ENCODE measurements at regions not wholly inside any gene's neighbourhood (a gene's known extent, or its start where the extent isn't known, plus 50 kb on each side); places are given as distances from the start of the nearest gene placed in this dataset.

DNA sequence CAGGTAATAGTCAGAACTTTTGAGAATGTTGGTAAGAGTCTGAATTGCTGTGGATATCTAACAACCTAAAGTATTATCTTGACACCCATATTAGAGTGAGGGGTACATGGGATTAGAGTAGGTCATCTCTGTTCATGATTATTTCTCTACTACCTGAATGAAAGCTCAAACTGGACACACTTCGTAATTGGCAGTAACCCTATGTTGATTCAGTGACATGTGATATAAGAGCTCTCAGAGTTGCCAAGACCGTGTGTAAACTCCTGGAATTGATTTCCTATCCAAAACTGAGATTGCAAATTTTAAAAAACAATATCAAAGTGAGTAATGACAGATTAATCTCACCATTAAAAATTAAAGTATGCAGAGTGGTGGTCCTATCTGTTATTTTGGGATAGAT, 214.8 kb upstream of the ARHGEF26 start:
- no peak overlapping the region for H2AFZ ChIP-seq (ENCODE audit: low read length)
- WGBS, 2 donors (ENCODE audit: extremely low coverage in 2 of 2, insufficient read length in 2 of 2, insufficient replicate concordance in 1 of 2) = no CpG with 5 or more reads among the region's 2 CpGs
- no peak overlapping the region for H3K18ac ChIP-seq (ENCODE audit: low read length)
- H3K4ac ChIP-seq (ENCODE audit: low read length) = no peak overlapping the region
- no peak overlapping the region for H3K27ac ChIP-seq (replicated peaks; ENCODE audit: low read length)
- no peak overlapping the region for H4K8ac ChIP-seq (ENCODE audit: low read depth, low read length)
- no peak overlapping the region for H3K14ac ChIP-seq (ENCODE audit: low read length)
- DNase-seq (ENCODE audit: low spot score) = no peak
- no peak overlapping the region for H3K9ac ChIP-seq (ENCODE audit: low read depth, low read length, poor library complexity)
- no peak overlapping the region for H2BK5ac ChIP-seq (ENCODE audit: low read length)
- H2AK5ac ChIP-seq (ENCODE audit: low read depth, low read length) = no peak overlapping the region
- no peak overlapping the region for H2BK120ac ChIP-seq (ENCODE audit: low read depth, low read length)
- no peaks in the 10 kb centered on the region for H3K79me1 ChIP-seq (ENCODE audit: low read depth, low read length)
- H3K36me3 ChIP-seq (replicated peaks in 1 of 2; ENCODE audit: control insufficient read depth in 2 of 2, insufficient read depth in 2 of 2, low read length in 2 of 2) = no peaks in the 10 kb centered on the region
- no peak overlapping the region for H3K23ac ChIP-seq (ENCODE audit: low read depth, low read length, poor library complexity)
- no peak overlapping the region for H3K4me3 ChIP-seq (ENCODE audit: low read length in 2 of 2)
- H3K9me3 ChIP-seq (replicated peaks in 1 of 2; ENCODE audit: control insufficient read depth in 2 of 2, insufficient read depth in 1 of 2, low read depth in 1 of 2, low read length in 2 of 2) = no peaks in the 10 kb centered on the region
- H2BK12ac ChIP-seq (ENCODE audit: low read length) = no peak overlapping the region
- H2BK15ac ChIP-seq (ENCODE audit: low read length) = no peak overlapping the region
- H3K4me1 ChIP-seq (ENCODE audit: control insufficient read depth in 2 of 2, insufficient read depth in 1 of 2, low read depth in 1 of 2, low read length in 2 of 2) = no peaks in the 10 kb centered on the region
- H3K27me3 ChIP-seq (ENCODE audit: control insufficient read depth in 3 of 3, insufficient read depth in 3 of 3, low read depth in 1 of 3, low read length in 3 of 3) = no peaks in the 10 kb centered on the region
- no peak overlapping the region for H3K4me2 ChIP-seq (ENCODE audit: insufficient read depth, low read length, poor library complexity, severe bottlenecking)
- no peak overlapping the region for H4K91ac ChIP-seq (ENCODE audit: low read depth, low read length, poor library complexity)

DNA sequence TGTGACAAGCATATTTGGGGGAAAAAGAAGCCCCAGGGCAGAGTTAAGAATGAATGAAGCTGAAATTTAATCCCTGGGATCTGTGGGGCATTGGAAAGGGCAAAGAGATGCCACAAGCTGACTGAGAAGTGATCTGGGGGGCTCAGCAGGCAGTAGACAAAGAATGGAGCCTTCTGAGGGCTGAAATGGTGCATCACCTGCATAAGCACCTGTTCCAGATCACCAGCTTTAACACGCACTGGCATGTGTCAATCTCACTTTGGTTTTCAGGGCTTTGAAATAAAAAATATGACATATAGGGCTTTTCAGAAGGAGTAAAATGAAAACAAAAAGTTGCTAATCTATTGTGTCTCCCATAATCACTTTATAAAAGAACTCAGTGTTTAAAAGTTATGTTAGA, 210.8 kb upstream of the ARHGEF26 start:
- H3K79me1 ChIP-seq (ENCODE audit: low read depth, low read length) = no peaks in the 10 kb centered on the region
- H2BK5ac ChIP-seq (ENCODE audit: low read length) = no peak overlapping the region
- H3K9ac ChIP-seq (ENCODE audit: low read depth, low read length, poor library complexity) = no peak overlapping the region
- DNase-seq (ENCODE audit: low spot score) = no peak
- whole genome bisulfite sequencing, 2 donors (ENCODE audit: extremely low coverage in 2 of 2, insufficient read length in 2 of 2, insufficient replicate concordance in 1 of 2) = no CpG with 5 or more reads among the region's 1 CpG
- no peak overlapping the region for H2BK120ac ChIP-seq (ENCODE audit: low read depth, low read length)
- no peak overlapping the region for H3K4ac ChIP-seq (ENCODE audit: low read length)
- H3K36me3 ChIP-seq (replicated peaks in 1 of 2; ENCODE audit: control insufficient read depth in 2 of 2, insufficient read depth in 2 of 2, low read length in 2 of 2) = no peaks in the 10 kb centered on the region
- no peak overlapping the region for H2BK15ac ChIP-seq (ENCODE audit: low read length)
- H3K23ac ChIP-seq (ENCODE audit: low read depth, low read length, poor library complexity) = no peak overlapping the region
- H2BK12ac ChIP-seq (ENCODE audit: low read length) = no peak overlapping the region
- H3K14ac ChIP-seq (ENCODE audit: low read length) = no peak overlapping the region
- no peaks in the 10 kb centered on the region for H3K27me3 ChIP-seq (ENCODE audit: control insufficient read depth in 3 of 3, insufficient read depth in 3 of 3, low read depth in 1 of 3, low read length in 3 of 3)
- H2AFZ ChIP-seq (ENCODE audit: low read length) = no peak overlapping the region
- no peaks in the 10 kb centered on the region for H3K4me1 ChIP-seq (ENCODE audit: control insufficient read depth in 2 of 2, insufficient read depth in 1 of 2, low read depth in 1 of 2, low read length in 2 of 2)
- no peak overlapping the region for H3K27ac ChIP-seq (replicated peaks; ENCODE audit: low read length)
- no peak overlapping the region for H2AK5ac ChIP-seq (ENCODE audit: low read depth, low read length)
- no peak overlapping the region for H4K8ac ChIP-seq (ENCODE audit: low read depth, low read length)
- no peak overlapping the region for H3K18ac ChIP-seq (ENCODE audit: low read length)
- H3K4me3 ChIP-seq (ENCODE audit: low read length in 2 of 2) = no peak overlapping the region
- no peaks in the 10 kb centered on the region for H3K9me3 ChIP-seq (replicated peaks in 1 of 2; ENCODE audit: control insufficient read depth in 2 of 2, insufficient read depth in 1 of 2, low read depth in 1 of 2, low read length in 2 of 2)
- no peak overlapping the region for H3K4me2 ChIP-seq (ENCODE audit: insufficient read depth, low read length, poor library complexity, severe bottlenecking)
- no peak overlapping the region for H4K91ac ChIP-seq (ENCODE audit: low read depth, low read length, poor library complexity)

DNA sequence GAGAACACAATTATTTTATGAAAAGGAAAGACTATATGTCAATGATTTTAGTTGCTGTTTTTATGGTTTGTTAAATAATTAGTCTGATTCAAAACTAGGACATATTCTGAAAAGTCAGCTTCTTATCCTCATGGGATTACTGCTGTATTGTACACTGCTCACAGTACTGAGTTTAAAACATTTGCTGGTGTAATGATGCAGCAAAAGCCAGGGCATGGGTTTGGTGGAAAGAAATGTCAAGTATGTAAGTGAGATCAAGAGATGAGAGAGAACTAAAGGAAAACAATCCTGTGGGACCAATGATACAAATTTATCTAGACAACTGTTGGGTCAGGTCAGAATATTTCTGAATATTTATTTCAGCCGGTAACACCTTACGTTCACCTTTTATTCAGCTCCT, 210.1 kb upstream of the ARHGEF26 start:
- H3K27ac ChIP-seq (replicated peaks; ENCODE audit: low read length) = no peak overlapping the region
- no peak overlapping the region for H3K4me3 ChIP-seq (ENCODE audit: low read length in 2 of 2)
- H4K8ac ChIP-seq (ENCODE audit: low read depth, low read length) = no peak overlapping the region
- H4K91ac ChIP-seq (ENCODE audit: low read depth, low read length, poor library complexity) = no peak overlapping the region
- no peaks in the 10 kb centered on the region for H3K27me3 ChIP-seq (ENCODE audit: control insufficient read depth in 3 of 3, insufficient read depth in 3 of 3, low read depth in 1 of 3, low read length in 3 of 3)
- H3K18ac ChIP-seq (ENCODE audit: low read length) = no peak overlapping the region
- no peak overlapping the region for H3K9ac ChIP-seq (ENCODE audit: low read depth, low read length, poor library complexity)
- H3K36me3 ChIP-seq (replicated peaks in 1 of 2; ENCODE audit: control insufficient read depth in 2 of 2, insufficient read depth in 2 of 2, low read length in 2 of 2) = no peaks in the 10 kb centered on the region
- no peaks in the 10 kb centered on the region for H3K79me1 ChIP-seq (ENCODE audit: low read depth, low read length)
- H3K4me1 ChIP-seq (ENCODE audit: control insufficient read depth in 2 of 2, insufficient read depth in 1 of 2, low read depth in 1 of 2, low read length in 2 of 2) = no peaks in the 10 kb centered on the region
- H2BK12ac ChIP-seq (ENCODE audit: low read length) = no peak overlapping the region
- H3K23ac ChIP-seq (ENCODE audit: low read depth, low read length, poor library complexity) = no peak overlapping the region
- H2BK15ac ChIP-seq (ENCODE audit: low read length) = no peak overlapping the region
- H2AK5ac ChIP-seq (ENCODE audit: low read depth, low read length) = no peak overlapping the region
- no peaks in the 10 kb centered on the region for H3K9me3 ChIP-seq (replicated peaks in 1 of 2; ENCODE audit: control insufficient read depth in 2 of 2, insufficient read depth in 1 of 2, low read depth in 1 of 2, low read length in 2 of 2)
- no peak overlapping the region for H2BK5ac ChIP-seq (ENCODE audit: low read length)
- WGBS, 2 donors (ENCODE audit: extremely low coverage in 2 of 2, insufficient read length in 2 of 2, insufficient replicate concordance in 1 of 2) = no CpG with 5 or more reads among the region's 2 CpGs
- H3K14ac ChIP-seq (ENCODE audit: low read length) = no peak overlapping the region
- H2BK120ac ChIP-seq (ENCODE audit: low read depth, low read length) = no peak overlapping the region
- no peak overlapping the region for H2AFZ ChIP-seq (ENCODE audit: low read length)
- no peak overlapping the region for H3K4me2 ChIP-seq (ENCODE audit: insufficient read depth, low read length, poor library complexity, severe bottlenecking)
- DNase-seq (ENCODE audit: low spot score) = no peak
- H3K4ac ChIP-seq (ENCODE audit: low read length) = no peak overlapping the region

DNA sequence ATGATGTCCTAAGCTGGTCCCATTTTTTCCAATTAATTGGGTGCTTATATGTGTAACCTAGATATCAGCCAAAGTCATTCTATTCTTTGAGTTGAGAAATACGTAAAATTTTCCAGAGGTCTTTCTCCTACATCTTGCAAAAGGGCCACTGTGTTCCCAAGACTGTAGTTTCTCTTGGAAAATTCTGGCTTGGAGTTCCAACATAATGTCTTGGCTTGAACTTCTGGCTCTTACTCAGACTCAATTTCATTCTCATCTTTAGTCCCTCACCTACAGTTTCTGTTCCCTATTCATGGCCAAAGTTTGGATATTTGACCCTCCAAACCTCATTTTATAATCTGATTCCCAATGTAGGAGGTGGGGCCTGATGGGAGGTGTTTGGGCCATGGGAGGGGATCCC, 201.4 kb upstream of the ARHGEF26 start:
- Histone ChIP-seq H2AFZ (ENCODE audit: low read length) (no peak overlapping the region), H2BK15ac (ENCODE audit: low read length) (no peak overlapping the region), H3K14ac (ENCODE audit: low read length) (no peak overlapping the region), H3K4me2 (ENCODE audit: insufficient read depth, low read length, poor library complexity, severe bottlenecking) (no peak overlapping the region), H2BK120ac (ENCODE audit: low read depth, low read length) (no peak overlapping the region), H3K27ac (replicated peaks; ENCODE audit: low read length) (no peak overlapping the region), H3K23ac (ENCODE audit: low read depth, low read length, poor library complexity) (no peak overlapping the region), H3K9ac (ENCODE audit: low read depth, low read length, poor library complexity) (no peak overlapping the region), H2AK5ac (ENCODE audit: low read depth, low read length) (no peak overlapping the region), H3K4ac (ENCODE audit: low read length) (no peak overlapping the region), H3K27me3 (ENCODE audit: control insufficient read depth in 3 of 3, insufficient read depth in 3 of 3, low read depth in 1 of 3, low read length in 3 of 3) (no peaks in the 10 kb centered on the region), H4K91ac (ENCODE audit: low read depth, low read length, poor library complexity) (no peak overlapping the region), H4K8ac (ENCODE audit: low read depth, low read length) (no peak overlapping the region), H2BK12ac (ENCODE audit: low read length) (no peak overlapping the region), H3K18ac (ENCODE audit: low read length) (no peak overlapping the region), H3K4me1 (ENCODE audit: control insufficient read depth in 2 of 2, insufficient read depth in 1 of 2, low read depth in 1 of 2, low read length in 2 of 2) (no peaks in the 10 kb centered on the region), H3K79me1 (ENCODE audit: low read depth, low read length) (no peaks in the 10 kb centered on the region), H3K9me3 (replicated peaks in 1 of 2; ENCODE audit: control insufficient read depth in 2 of 2, insufficient read depth in 1 of 2, low read depth in 1 of 2, low read length in 2 of 2) (no peaks in the 10 kb centered on the region), H3K36me3 (replicated peaks in 1 of 2; ENCODE audit: control insufficient read depth in 2 of 2, insufficient read depth in 2 of 2, low read length in 2 of 2) (no peaks in the 10 kb centered on the region), H3K4me3 (ENCODE audit: low read length in 2 of 2) (no peak overlapping the region), H2BK5ac (ENCODE audit: low read length) (no peak overlapping the region)
- no CpG with 5 or more reads among the region's 1 CpG for WGBS, 2 donors (ENCODE audit: extremely low coverage in 2 of 2, insufficient read length in 2 of 2, insufficient replicate concordance in 1 of 2)
- no peak for DNase-seq (ENCODE audit: low spot score)
